ENCODE measurements at regions not wholly inside any gene's neighbourhood (a gene's known extent, or its start where the extent isn't known, plus 50 kb on each side); places are given as distances from the start of the nearest gene placed in this dataset.
"Not testable (repeated sequence)": the region's sequence is repeated elsewhere in the genome, so short reads cannot be mapped to it uniquely, and the experiment has no call there.

- DNase-seq = no peak
Measured at GRCh38 chr10:42351745-42352144, 286.6 kb downstream of the ZNF33B start.

DNA sequence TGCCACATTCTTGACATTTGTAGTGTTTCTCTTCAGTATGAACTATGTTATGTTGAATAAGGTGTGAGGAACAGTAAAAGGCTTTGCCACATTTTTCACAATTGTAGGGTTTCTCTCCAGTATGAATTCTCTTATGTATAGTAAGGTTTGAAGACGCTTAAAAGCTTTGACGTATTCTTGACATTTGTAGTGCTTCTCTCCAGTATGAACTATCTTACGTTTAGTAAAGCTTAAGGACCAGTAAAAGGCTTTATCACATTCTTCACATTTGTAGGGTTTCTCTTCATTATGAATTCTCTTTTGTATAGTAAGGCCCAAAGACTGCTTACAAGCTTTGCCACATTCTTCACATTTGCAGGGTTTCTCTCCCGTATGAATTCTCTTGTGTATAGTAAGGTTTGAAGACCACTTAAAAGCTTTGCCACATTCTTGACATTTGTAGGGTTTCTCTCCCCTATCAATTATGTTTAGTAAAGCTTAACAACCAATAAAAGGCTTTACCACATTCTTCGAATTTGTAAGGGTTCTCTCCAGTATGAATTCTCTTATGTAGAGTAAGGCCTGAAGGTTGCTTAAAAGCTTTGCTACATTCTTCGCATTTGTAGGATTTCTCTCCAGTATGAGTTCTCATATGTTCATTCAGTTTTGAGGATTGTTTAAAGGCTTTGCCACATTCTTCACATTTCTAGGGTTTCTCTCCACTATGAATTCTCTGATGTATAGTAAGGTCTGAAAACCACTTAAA, 301.6 kb downstream of the ZNF33B start:
- not testable (repeated sequence) for DNase-seq

DNA sequence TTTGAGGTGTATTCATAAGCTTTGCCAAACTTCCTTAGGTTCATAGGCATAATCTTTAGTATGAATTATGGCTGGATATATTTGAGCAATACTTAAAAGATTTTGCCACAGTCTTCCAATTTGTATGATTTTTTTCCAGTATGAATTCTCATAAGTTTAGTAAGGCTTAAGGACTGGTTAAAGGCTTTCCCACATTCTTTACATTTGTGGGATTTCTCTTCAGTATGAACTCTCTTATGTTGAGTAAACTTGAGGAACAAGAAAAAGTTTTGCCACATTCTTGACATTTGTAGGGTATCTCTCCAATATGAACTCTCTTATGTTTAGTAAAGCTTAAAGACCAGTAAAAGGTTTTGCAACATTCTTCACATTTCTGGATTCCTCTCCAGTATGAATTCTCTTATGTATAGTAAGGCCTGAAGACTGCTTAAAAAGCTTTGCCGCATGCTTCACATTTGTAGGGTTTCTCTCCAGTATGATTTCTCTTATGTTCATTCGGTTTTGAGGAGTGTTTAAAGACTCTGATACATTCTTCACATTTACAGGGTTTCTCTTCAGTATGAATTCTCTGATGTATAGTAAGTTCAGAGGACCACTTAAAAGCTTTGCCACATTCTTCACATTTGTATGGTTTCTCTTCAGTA, 302.6 kb downstream of the ZNF33B start:
- DNase-seq = not testable (repeated sequence)

DNA sequence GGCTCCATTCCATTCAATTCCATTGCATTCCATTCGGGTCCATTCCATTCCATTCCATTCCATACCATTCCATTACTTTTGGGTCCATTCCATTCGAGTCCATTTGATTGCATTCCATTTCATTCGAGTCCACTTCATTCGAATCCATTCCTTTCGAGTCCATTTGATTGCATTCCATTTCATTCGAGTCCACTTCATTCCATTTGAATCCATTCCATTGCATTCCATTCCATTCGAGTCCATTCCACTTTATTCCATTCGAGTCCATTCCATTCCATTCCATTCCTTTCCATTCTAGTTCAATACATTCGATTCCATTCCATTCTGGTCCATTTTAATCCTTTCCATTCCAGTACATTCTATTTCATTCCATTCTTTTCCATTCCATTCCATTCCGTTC, 334.0 kb downstream of the ZNF33B start:
- no peak for DNase-seq

- not testable (repeated sequence) for DNase-seq
Measured at GRCh38 chr10:42281896-42282295, 356.5 kb downstream of the ZNF33B start.

GRCh38 chr10:42269788-42270187, 368.6 kb downstream of the ZNF33B start:
- DNase-seq = not testable (repeated sequence)

GRCh38 chr10:42263259-42263658, 375.1 kb downstream of the ZNF33B start:
- not testable (repeated sequence) for DNase-seq

DNA sequence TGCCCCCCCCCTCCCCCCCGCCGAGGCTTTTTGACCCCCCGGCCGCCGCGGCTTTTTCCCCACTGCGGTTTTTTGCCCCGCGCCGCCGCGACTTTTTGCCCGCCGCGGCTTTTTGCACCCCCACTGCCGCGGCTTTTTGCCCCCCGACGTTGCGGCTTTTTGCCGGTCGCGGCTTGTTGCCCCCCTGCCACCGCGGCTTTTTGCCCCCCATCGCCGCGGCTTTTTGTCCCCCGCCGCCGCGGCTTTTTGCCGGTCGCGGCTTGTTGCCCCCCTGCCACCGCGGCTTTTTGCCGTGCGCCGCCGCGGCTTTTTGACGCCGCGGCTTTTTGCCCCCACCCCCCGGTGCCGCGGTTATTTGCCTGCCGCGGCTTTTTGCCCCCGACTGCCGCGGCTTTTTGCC, 395.4 kb downstream of the ZNF33B start:
- not testable (repeated sequence) for DNase-seq

DNA sequence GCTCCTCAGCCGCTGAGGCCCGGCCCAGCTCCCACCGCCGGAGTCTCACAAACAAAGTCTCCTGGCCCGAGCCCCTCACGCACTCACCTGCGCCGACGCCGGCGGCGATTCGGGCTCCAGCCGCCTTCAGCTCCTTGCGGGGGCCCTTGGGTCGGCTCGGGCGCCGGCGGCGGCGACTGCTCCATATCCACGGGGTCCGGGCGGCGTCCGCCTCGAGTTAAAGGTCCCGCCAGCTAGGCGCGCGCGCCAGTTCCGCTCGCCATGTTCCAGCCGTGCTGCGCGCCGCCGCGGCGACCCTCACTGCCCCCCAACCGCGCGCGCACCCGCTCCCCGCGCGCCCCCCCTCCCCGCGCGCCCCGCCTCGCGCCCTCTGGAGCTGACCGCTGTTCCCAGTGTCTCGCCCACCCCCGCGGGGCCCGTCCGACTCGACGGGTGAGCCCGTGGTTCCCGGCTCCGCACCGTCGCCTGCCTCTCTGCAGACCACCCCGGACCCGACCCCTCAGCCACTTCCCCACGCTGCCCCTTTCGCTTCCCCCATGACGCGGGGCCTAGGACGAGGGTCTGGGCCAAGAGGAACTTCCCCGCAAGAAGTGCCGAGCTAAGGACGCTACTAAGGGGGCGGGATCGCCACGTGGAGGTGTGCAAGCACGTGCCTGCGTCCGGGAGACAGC, 396.1 kb downstream of the ZNF33B start:
- DNase-seq = no peak

GRCh38 chr10:42236401-42236800, 402.0 kb downstream of the ZNF33B start:
- DNase-seq = not testable (repeated sequence)

GRCh38 chr10:42235736-42236135, 402.6 kb downstream of the ZNF33B start:
- not testable (repeated sequence) for DNase-seq

DNA sequence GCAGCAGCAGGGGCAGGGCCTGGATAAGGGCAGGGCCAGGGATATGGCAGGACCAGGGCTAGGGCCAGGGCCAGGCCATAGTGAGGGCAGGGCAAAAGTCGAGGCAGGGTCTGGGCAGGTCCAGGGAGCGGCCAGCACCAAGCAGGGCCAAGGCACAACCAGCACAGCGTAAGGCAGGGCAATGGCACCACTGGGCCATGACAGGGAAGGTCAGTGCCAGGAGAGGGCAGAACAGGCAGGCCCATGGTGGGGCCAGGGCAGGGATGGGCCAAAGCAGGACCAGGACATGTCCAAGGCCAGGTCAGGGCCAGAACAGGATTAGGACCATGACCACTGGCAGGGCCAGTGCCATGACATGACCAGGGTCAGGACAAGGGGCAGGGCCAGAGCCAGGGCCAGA, 403.1 kb downstream of the ZNF33B start:
- DNase-seq = not testable (repeated sequence)

- not testable (repeated sequence) for DNase-seq
Measured at GRCh38 chr10:42234506-42234905, 403.9 kb downstream of the ZNF33B start.

GRCh38 chr10:42233461-42234206, 404.7 kb downstream of the ZNF33B start:
- DNase-seq = not testable (repeated sequence)

DNA sequence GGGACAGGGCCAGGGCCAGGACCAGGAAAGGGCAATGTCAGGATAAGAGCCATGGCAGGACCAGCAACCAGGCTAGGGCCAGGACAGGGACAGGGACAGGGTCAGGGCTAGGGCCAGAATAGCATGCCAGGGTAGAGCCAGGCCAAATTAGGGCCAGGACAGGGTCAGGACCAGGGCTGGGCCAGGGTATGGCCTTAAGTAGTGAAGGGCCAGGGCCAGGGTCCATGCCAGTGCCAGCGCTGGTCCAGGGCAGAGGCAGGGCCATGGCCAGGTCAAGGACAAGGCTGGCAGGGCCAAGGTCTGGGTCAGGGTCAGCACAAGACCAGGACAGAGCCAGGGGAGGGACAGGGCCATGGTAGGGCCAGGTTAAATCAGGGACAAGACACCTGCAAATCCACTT, 405.4 kb downstream of the ZNF33B start:
- DNase-seq = not testable (repeated sequence)

DNA sequence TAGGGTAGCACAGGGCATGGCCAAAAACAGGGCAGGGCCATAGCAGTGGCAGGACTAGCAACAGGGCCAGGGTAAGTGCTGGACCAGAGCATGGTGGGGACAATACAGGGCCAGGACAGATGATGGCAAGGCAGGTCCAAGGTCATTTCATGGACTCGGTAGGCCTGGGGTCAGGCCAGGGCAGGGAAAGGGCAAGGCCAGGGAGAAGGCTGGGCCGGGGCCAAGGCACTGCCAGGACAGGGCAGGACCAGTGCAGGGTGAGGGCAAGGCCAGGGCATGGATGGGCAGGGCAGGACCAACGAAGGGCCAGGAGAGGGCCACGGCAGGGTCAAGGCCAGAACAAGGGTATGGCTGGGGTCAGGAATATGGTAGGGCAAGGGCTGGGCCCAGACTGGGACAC, 407.6 kb downstream of the ZNF33B start:
- not testable (repeated sequence) for DNase-seq

GRCh38 chr10:42230115-42230514, 408.3 kb downstream of the ZNF33B start:
- DNase-seq = not testable (repeated sequence)

DNA sequence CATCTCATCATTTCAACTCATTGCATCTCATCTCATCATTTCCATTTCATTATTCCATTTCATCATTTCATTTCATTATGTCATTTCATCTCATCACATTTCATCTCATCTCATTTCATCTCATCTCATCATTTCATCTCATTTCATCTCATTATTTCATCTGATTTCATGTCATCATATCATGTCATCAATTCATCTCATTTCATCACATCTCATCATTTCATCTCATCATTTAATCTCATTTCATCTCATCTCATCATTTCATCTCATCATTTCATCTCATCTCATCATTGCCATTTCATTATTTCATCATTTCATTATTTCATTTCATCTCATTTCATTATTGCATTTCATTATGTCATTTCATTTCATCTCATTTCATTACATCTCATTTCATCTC, 410.5 kb downstream of the ZNF33B start:
- not testable (repeated sequence) for DNase-seq

DNA sequence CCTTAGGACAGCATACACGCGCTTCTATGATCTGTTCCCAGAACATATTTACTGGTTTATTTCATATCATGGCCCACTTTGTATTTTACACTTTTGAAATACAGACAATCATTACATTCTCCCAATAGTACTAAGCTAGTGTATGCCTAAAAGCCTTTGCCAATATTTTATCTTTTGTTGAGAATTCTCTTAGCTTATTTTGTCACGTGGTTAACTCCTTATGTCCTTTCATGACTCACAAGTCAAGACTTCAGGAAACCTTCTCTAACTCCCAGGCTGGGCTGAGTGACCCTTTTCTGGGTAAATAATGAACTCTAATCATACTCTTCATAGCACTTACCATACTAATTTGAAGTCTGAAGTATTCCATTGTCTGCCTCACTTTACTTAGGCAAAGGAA, 444.8 kb downstream of the ZNF33B start:
- DNase-seq = not testable (repeated sequence)

DNA sequence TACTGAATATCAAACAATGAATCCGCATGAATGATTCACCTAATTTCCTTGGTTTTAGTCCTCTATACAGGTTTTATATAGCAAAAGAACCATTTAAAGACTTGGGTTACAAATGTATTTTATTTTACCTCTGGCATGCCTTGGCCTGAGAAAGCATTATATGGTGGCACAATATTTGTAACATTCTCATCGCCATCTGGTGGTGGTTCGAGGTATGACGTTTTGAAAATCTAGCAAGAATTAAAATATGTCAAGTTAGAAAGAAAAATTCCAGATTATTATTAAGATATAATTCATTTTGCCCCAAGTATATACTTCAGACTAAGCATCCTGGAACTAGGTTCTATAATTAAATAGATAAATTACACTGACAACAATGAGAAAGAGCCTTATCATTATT, 445.9 kb downstream of the ZNF33B start:
- not testable (repeated sequence) for DNase-seq

- DNase-seq = not testable (repeated sequence)
Measured at GRCh38 chr10:42187501-42188195, 450.7 kb downstream of the ZNF33B start.
